Liver (tissue), 8 donors: ENCODE measurements at regions not wholly inside any gene's neighbourhood (a gene's known extent, or its start where the extent isn't known, plus 50 kb on each side); places are given as distances from the start of the nearest gene placed in this dataset.

Source experiments
- DNase-seq: peaks from one replicate; pipeline ENCODE4 v3.0.0-alpha.2; 2017; ENCODE audit warnings: low spot score
- H3K27ac ChIP-seq, 2 donors: one replicate each; pipeline ENCODE4 v1.7.0; 2013; ENCODE audit warnings: inconsistent platforms in 2 of 2, low read length in 2 of 2, control low read depth in 1 of 2, low read depth in 1 of 2, mild to moderate bottlenecking in 1 of 2
- H3K27me3 ChIP-seq, 4 donors: one replicate each; pipeline versions ENCODE4 v1.6.1 to v1.7.0; 2013; ENCODE audit warnings: low read length in 3 of 4, inconsistent platforms in 1 of 4, mild to moderate bottlenecking in 1 of 4, moderate library complexity in 1 of 4; ENCODE audit not compliant: control insufficient read depth in 4 of 4, insufficient read depth in 4 of 4
- H3K36me3 ChIP-seq, 4 donors: one replicate each; pipeline versions ENCODE4 v1.6.1 to v1.7.0; 2013; ENCODE audit warnings: low read length in 3 of 4, mild to moderate bottlenecking in 3 of 4, low read depth in 1 of 4, moderate library complexity in 1 of 4; ENCODE audit not compliant: control insufficient read depth in 4 of 4, insufficient read depth in 3 of 4
- H3K4me1 ChIP-seq, 4 donors: one replicate each; pipeline versions ENCODE4 v1.6.1 to v1.7.0; 2013; ENCODE audit warnings: low read length in 3 of 4, mild to moderate bottlenecking in 3 of 4, moderate library complexity in 1 of 4; ENCODE audit not compliant: control insufficient read depth in 4 of 4, insufficient read depth in 4 of 4
- H3K4me3 ChIP-seq, 3 donors: one replicate each; pipeline versions ENCODE4 v1.6.1 to v1.7.0; 2013; ENCODE audit warnings: low read length in 3 of 3, control low read depth in 1 of 3, low read depth in 1 of 3, mild to moderate bottlenecking in 1 of 3
- H3K9ac ChIP-seq, 2 donors: one replicate each; pipeline ENCODE4 v1.7.0; 2013; ENCODE audit warnings: low read length in 2 of 2, mild to moderate bottlenecking in 2 of 2, moderate library complexity in 2 of 2, control low read depth in 1 of 2, low read depth in 1 of 2
- H3K9me3 ChIP-seq, 4 donors: one replicate each; pipeline versions ENCODE4 v1.6.1 to v1.7.0; 2013; ENCODE audit warnings: low read length in 3 of 4; ENCODE audit not compliant: control insufficient read depth in 4 of 4
- EGR1 ChIP-seq, 2 donors: IDR thresholded peaks; 2 replicates each; pipeline ENCODE4 v1.6.1; 2016 to 2018; ENCODE audit warnings: antibody characterized with exemption in 2 of 2, low read depth in 2 of 2
- FOXA1 ChIP-seq: IDR thresholded peaks from 2 replicates; pipeline ENCODE4 v1.6.1; 2016; ENCODE audit warnings: antibody characterized with exemption
- GABPA ChIP-seq, 2 donors: IDR thresholded peaks in 1 of 2; conservative IDR thresholded peaks in 1 of 2; 2 replicates each; pipeline ENCODE4 v1.6.1; 2016; ENCODE audit warnings: antibody characterized with exemption in 2 of 2, mild to moderate bottlenecking in 1 of 2, moderate library complexity in 1 of 2
- HNF4A ChIP-seq, 2 donors: conservative IDR thresholded peaks; 2 replicates each; pipeline ENCODE4 v1.6.1; 2016; ENCODE audit warnings: antibody characterized with exemption in 2 of 2, mild to moderate bottlenecking in 2 of 2
- JUND ChIP-seq, 2 donors: IDR thresholded peaks; 2 replicates each; pipeline ENCODE4 v1.6.1; 2016; ENCODE audit warnings: antibody characterized with exemption in 2 of 2
- NR2F2 ChIP-seq: IDR thresholded peaks from 2 replicates; pipeline ENCODE4 v1.6.1; 2016; ENCODE audit warnings: antibody characterized with exemption
- RAD21 ChIP-seq, 2 donors: IDR thresholded peaks; 2 replicates each; pipeline ENCODE4 v1.6.1; 2016; ENCODE audit warnings: antibody characterized with exemption in 2 of 2, mild to moderate bottlenecking in 2 of 2
- RXRA ChIP-seq, 2 donors: IDR thresholded peaks; 2 replicates each; pipeline ENCODE4 v1.6.1; 2017 to 2018; ENCODE audit warnings: antibody characterized with exemption in 2 of 2, mild to moderate bottlenecking in 1 of 2
- SP1 ChIP-seq: IDR thresholded peaks from 2 replicates; pipeline ENCODE4 v1.6.1; 2018; ENCODE audit warnings: antibody characterized with exemption, mild to moderate bottlenecking
- TAF1 ChIP-seq: conservative IDR thresholded peaks from 2 replicates; pipeline ENCODE4 v1.6.1; 2016; ENCODE audit warnings: antibody characterized with exemption, mild to moderate bottlenecking
- YY1 ChIP-seq: IDR thresholded peaks from 2 replicates; pipeline ENCODE4 v1.6.1; 2016; ENCODE audit warnings: antibody characterized with exemption, mild to moderate bottlenecking
- WGBS: extraction: QIAGEN DNeasy Blood & Tissue Kit; methylation state at CpG from one replicate; pipeline ENCODE4 v1.1.7; 2013; 5-methylcytosine and 5-hydroxymethylcytosine counted together
- TF ChIP-seq, protein P1 (sequence below): fragments of 150-350 bp; IDR thresholded peaks from 2 replicates; pipeline ENCODE4 v1.5.1; 2017; ENCODE audit warnings: improper control_type of control experiment, low read depth, low read length; ENCODE audit not compliant: missing input control
- TF ChIP-seq, protein P2 (sequence below): IDR thresholded peaks from 2 replicates; pipeline ENCODE4 v1.6.1; 2016; ENCODE audit warnings: antibody characterized with exemption
- TF ChIP-seq, protein P3 (sequence below): IDR thresholded peaks from 2 replicates; pipeline ENCODE4 v1.6.1; 2016; ENCODE audit warnings: antibody characterized with exemption
- TF ChIP-seq, protein P4 (sequence below): IDR thresholded peaks from 2 replicates; pipeline ENCODE4 v1.6.1; 2016; ENCODE audit warnings: antibody characterized with exemption
- TF ChIP-seq, protein P5 (sequence below): IDR thresholded peaks from 2 replicates; pipeline ENCODE4 v1.6.1; 2016; ENCODE audit warnings: antibody characterized with exemption, mild to moderate bottlenecking
- donor health status: healthy.
- donor health status: healthy.
- donor health status: healthy.
- donor health status: healthy.
- donor health status: healthy.

DNA sequence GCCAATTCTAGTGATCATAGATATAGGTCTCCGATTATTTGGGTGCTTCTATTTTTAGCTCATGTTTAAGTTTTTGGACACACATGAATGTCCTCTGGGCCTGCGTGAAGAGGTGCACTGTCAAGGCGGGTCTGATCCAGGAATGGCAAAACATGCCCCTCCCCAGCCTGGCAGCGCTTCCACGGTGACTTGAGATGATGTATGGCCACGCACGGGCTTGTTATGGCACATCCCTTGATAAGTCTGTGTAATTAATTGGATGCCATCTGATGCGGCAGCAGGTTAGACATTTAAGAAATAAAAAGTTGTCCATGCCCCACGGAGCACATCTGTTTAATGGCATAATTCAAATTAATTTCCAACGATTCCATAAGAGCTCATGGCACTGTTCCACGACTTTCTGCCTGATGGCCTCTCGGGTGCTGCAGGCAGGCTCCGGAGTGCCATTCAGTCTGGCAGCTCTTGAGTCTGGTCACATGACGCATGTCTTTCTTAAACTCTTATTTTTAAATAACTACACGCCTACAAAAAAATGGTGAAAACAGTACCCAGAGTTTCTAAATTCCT lies 151.4 kb downstream of the ACKR3 start:
- H3K9ac ChIP-seq = no peak overlapping the region
- DNase-seq = no peak
- TF ChIP-seq, protein P1, sequence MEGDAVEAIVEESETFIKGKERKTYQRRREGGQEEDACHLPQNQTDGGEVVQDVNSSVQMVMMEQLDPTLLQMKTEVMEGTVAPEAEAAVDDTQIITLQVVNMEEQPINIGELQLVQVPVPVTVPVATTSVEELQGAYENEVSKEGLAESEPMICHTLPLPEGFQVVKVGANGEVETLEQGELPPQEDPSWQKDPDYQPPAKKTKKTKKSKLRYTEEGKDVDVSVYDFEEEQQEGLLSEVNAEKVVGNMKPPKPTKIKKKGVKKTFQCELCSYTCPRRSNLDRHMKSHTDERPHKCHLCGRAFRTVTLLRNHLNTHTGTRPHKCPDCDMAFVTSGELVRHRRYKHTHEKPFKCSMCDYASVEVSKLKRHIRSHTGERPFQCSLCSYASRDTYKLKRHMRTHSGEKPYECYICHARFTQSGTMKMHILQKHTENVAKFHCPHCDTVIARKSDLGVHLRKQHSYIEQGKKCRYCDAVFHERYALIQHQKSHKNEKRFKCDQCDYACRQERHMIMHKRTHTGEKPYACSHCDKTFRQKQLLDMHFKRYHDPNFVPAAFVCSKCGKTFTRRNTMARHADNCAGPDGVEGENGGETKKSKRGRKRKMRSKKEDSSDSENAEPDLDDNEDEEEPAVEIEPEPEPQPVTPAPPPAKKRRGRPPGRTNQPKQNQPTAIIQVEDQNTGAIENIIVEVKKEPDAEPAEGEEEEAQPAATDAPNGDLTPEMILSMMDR = no peak
- no peak for TF ChIP-seq TAF1
- no peak for TF ChIP-seq GABPA (IDR thresholded peaks at IDR 0.05 in 1 of 2, conservative IDR thresholded peaks at IDR 0.05 in 1 of 2)
- TF ChIP-seq SP1 = no peak
- no peak for TF ChIP-seq EGR1 (IDR thresholded peaks at IDR 0.05; ENCODE audit: low read depth in 2 of 2)
- no peak for TF ChIP-seq HNF4A (conservative IDR thresholded peaks at IDR 0.05)
- TF ChIP-seq JUND (IDR thresholded peaks at IDR 0.05) = no peak
- TF ChIP-seq RXRA (IDR thresholded peaks at IDR 0.05) = no peak
- TF ChIP-seq NR2F2 = no peak
- TF ChIP-seq, protein P2, sequence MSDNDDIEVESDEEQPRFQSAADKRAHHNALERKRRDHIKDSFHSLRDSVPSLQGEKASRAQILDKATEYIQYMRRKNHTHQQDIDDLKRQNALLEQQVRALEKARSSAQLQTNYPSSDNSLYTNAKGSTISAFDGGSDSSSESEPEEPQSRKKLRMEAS = no peak
- TF ChIP-seq, protein P3, sequence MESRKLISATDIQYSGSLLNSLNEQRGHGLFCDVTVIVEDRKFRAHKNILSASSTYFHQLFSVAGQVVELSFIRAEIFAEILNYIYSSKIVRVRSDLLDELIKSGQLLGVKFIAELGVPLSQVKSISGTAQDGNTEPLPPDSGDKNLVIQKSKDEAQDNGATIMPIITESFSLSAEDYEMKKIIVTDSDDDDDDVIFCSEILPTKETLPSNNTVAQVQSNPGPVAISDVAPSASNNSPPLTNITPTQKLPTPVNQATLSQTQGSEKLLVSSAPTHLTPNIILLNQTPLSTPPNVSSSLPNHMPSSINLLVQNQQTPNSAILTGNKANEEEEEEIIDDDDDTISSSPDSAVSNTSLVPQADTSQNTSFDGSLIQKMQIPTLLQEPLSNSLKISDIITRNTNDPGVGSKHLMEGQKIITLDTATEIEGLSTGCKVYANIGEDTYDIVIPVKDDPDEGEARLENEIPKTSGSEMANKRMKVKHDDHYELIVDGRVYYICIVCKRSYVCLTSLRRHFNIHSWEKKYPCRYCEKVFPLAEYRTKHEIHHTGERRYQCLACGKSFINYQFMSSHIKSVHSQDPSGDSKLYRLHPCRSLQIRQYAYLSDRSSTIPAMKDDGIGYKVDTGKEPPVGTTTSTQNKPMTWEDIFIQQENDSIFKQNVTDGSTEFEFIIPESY = no peak
- no peak for TF ChIP-seq FOXA1
- no peak for TF ChIP-seq RAD21 (IDR thresholded peaks at IDR 0.05)
- TF ChIP-seq, protein P4, sequence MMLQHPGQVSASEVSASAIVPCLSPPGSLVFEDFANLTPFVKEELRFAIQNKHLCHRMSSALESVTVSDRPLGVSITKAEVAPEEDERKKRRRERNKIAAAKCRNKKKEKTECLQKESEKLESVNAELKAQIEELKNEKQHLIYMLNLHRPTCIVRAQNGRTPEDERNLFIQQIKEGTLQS = no peak
- TF ChIP-seq YY1 = no peak
- TF ChIP-seq, protein P5, sequence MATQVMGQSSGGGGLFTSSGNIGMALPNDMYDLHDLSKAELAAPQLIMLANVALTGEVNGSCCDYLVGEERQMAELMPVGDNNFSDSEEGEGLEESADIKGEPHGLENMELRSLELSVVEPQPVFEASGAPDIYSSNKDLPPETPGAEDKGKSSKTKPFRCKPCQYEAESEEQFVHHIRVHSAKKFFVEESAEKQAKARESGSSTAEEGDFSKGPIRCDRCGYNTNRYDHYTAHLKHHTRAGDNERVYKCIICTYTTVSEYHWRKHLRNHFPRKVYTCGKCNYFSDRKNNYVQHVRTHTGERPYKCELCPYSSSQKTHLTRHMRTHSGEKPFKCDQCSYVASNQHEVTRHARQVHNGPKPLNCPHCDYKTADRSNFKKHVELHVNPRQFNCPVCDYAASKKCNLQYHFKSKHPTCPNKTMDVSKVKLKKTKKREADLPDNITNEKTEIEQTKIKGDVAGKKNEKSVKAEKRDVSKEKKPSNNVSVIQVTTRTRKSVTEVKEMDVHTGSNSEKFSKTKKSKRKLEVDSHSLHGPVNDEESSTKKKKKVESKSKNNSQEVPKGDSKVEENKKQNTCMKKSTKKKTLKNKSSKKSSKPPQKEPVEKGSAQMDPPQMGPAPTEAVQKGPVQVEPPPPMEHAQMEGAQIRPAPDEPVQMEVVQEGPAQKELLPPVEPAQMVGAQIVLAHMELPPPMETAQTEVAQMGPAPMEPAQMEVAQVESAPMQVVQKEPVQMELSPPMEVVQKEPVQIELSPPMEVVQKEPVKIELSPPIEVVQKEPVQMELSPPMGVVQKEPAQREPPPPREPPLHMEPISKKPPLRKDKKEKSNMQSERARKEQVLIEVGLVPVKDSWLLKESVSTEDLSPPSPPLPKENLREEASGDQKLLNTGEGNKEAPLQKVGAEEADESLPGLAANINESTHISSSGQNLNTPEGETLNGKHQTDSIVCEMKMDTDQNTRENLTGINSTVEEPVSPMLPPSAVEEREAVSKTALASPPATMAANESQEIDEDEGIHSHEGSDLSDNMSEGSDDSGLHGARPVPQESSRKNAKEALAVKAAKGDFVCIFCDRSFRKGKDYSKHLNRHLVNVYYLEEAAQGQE = no peak
- H3K27ac ChIP-seq = no peak overlapping the region
- 92% methylated on average over 15 of the region's 15 CpGs for WGBS
- no peaks in the 10 kb centered on the region for H3K4me1 ChIP-seq
- H3K36me3 ChIP-seq = no peaks in the 10 kb centered on the region
- H3K9me3 ChIP-seq = no peaks in the 10 kb centered on the region
- H3K27me3 ChIP-seq = no peaks in the 10 kb centered on the region
- H3K4me3 ChIP-seq = no peak overlapping the region
